Central memory CD8-positive, alpha-beta T cell (primary cell): ENCODE measurements at regions not wholly inside any gene's neighbourhood (a gene's known extent, or its start where the extent isn't known, plus 50 kb on each side); places are given as distances from the start of the nearest gene placed in this dataset.

ENCODE experiments used
- ATAC-seq: fragments of 150-1000 bp; cut with Tn5 transposase; replicated peaks from 2 replicates; pipeline ENCODE4 v1.10.0; 2022; ENCODE audit warnings: mild to moderate bottlenecking, moderate FRiP score, moderate number of reproducible peaks; ENCODE audit not compliant: poor library complexity, severe bottlenecking; ENCODE audit errors: extremely low read depth
- DNase-seq, 2 donors: peaks; one replicate each; pipeline ENCODE4 v3.0.0; 2021; ENCODE audit warnings: low spot score in 2 of 2
- H3K27ac Mint-ChIP-seq: one replicate; pipeline ENCODE4 v1.8.0; 2022; ENCODE audit warnings: low read depth, mild to moderate bottlenecking, moderate library complexity, mixed read lengths
- H3K27me3 Mint-ChIP-seq: one replicate; pipeline ENCODE4 v1.8.0; 2022; ENCODE audit warnings: mixed read lengths
- H3K36me3 Mint-ChIP-seq: one replicate; pipeline ENCODE4 v1.8.0; 2022; ENCODE audit warnings: mild to moderate bottlenecking, moderate library complexity, mixed read lengths; ENCODE audit not compliant: insufficient read depth
- H3K4me1 Mint-ChIP-seq: one replicate; pipeline ENCODE4 v1.8.0; 2022; ENCODE audit warnings: mixed read lengths
- H3K4me3 Mint-ChIP-seq: one replicate; pipeline ENCODE4 v1.8.0; 2022; ENCODE audit warnings: mild to moderate bottlenecking, moderate library complexity, mixed read lengths
- H3K9me3 Mint-ChIP-seq: one replicate; pipeline ENCODE4 v1.8.0; 2022; ENCODE audit warnings: mixed read lengths

DNA sequence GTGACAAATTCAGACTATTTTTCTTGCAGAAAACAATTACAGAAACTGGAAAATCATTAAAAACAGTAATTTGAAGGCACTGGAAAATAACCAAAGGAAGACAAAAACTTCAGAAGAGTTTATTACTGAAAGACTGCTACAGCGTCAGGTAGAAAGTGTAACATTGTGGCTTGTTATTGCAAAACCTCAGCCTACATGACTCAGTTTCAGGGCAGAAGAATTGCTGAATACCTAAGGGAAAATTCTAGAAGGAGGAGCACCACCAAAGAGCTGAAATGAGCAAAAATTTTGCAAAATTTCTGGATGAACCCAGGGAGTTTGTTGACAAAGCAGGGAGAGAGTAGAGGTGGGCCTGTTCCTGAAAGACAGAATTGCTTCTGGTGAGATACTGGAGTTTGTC lies 219.6 kb downstream of the C3orf38 start:
- Mint-ChIP-seq H3K27ac (no peak overlapping the region), H3K27me3 (no peaks in the 10 kb centered on the region), H3K4me1 (no peaks in the 10 kb centered on the region), H3K36me3 (no peaks in the 10 kb centered on the region), H3K4me3 (no peak overlapping the region), H3K9me3 (peaks cover 27% of the 10 kb centered on the region)
- DNase-seq (no peak), ATAC-seq (no peak)

DNA sequence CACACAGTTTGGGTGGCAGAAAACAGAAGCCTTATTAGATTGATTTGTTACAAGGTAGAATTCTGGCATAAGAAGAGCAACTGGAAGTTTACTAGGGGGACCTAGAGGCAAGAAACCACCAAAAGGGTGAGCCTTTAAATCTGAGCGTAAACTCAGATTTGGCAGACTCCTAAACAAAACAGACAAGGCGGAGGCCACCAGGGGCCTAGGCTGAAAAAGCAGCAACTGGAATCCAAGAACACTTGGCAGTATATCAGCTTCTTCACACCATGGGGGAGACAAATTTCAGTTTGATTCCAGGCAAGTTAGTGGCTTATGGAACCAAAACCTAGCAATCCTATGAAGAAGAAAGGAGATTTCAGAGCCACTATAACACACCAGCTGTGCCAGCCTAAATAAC lies 220.0 kb downstream of the C3orf38 start:
- H3K36me3 Mint-ChIP-seq = no peaks in the 10 kb centered on the region
- H3K27me3 Mint-ChIP-seq = no peaks in the 10 kb centered on the region
- H3K27ac Mint-ChIP-seq = no peak overlapping the region
- DNase-seq = no peak
- ATAC-seq = no peak
- no peak overlapping the region for H3K4me3 Mint-ChIP-seq
- peaks cover 27% of the 10 kb centered on the region for H3K9me3 Mint-ChIP-seq
- no peaks in the 10 kb centered on the region for H3K4me1 Mint-ChIP-seq

DNA sequence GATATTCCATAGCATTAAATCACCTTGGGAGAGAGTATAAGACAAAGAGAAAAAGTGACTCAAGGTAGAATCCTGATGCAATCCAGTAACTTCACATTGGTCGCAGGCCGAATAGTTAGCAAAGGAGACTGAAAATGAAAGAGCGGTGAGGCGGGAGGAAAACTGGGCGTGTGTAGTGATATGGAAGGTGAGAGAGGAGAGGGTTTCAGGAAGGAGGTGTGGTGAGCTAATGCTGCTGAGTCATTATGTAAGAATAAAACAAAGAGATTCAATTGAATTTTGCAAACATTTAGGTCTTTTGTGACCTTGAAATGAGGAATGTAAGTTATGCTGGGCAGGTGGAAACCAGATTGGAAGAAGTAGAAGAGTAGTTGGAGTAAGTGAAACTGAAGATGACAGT lies 235.3 kb downstream of the C3orf38 start:
- no peak for DNase-seq
- Mint-ChIP-seq H3K4me1 (no peaks in the 10 kb centered on the region), H3K4me3 (no peak overlapping the region), H3K27ac (no peak overlapping the region), H3K36me3 (no peaks in the 10 kb centered on the region), H3K9me3 (peaks cover 22% of the 10 kb centered on the region), H3K27me3 (no peaks in the 10 kb centered on the region)
- no peak for ATAC-seq

DNA sequence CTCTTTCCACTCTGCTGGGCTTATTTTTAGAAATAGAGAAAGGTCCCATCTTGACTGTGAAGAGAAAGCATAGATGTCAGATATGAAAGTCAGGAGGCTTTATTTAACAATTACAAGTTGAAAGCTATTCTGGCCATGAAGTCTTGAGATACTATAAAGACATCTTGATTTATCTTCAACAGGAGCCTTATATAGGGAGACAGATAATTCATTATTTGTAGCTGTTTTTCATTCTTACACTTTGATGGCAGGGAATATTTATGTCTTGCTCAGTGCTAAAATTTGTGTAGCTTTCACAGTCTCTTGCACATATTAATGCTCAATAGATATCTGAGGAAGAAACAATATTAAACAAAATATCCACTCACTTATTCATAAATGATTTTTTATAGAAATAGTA lies 248.8 kb downstream of the C3orf38 start:
- H3K4me3 Mint-ChIP-seq = no peak overlapping the region
- no peaks in the 10 kb centered on the region for H3K4me1 Mint-ChIP-seq
- peaks cover under 1% of the 10 kb centered on the region for H3K36me3 Mint-ChIP-seq
- DNase-seq (no peak), ATAC-seq (no peak)
- no peaks in the 10 kb centered on the region for H3K27me3 Mint-ChIP-seq
- no peak overlapping the region for H3K27ac Mint-ChIP-seq
- peaks cover 13% of the 10 kb centered on the region for H3K9me3 Mint-ChIP-seq

DNA sequence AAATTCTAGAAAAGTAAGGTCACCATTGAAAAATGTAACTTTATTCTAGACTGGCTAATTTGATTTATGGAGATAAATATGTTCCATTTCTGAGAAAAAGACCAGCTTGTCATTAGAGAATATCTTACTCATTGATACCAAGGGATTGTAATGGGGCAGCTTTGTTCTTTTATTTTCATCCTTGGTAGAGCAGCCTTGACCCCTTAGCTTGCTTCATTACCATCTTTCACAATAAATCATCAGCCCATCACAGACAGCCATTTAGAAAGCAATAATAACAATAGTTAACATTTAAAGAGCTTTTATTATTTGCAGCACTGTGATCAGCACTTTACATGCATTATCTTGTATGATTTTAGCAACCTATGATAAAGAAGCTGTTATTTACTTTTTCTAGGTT lies 253.6 kb downstream of the C3orf38 start:
- no peaks in the 10 kb centered on the region for H3K4me1 Mint-ChIP-seq
- DNase-seq (no peak), ATAC-seq (no peak)
- peaks cover 3% of the 10 kb centered on the region for H3K36me3 Mint-ChIP-seq
- no peak overlapping the region for H3K4me3 Mint-ChIP-seq
- no peaks in the 10 kb centered on the region for H3K27me3 Mint-ChIP-seq
- H3K27ac Mint-ChIP-seq = no peak overlapping the region
- H3K9me3 Mint-ChIP-seq = peaks cover 30% of the 10 kb centered on the region

DNA sequence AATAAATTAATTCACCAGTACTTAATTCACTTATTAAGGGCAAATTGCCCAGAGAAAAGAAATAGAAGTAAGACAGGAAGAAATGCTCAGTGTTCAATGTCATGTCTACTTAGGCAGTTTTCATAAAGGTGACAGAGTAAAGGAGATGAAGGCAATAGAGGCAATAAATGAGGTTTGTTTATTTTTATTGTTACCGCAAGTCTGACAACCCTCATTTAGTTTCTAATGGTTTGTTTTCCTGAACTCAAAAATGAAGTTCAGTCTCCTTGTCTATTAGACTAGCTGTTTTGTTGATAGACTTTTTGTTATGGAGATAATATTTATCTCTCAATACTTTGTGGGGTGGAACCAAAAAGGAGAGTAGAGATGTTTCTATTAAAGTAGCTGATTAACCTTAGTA lies 258.3 kb downstream of the C3orf38 start:
- no peaks in the 10 kb centered on the region for H3K4me1 Mint-ChIP-seq
- ATAC-seq = no peak
- H3K27me3 Mint-ChIP-seq = no peaks in the 10 kb centered on the region
- H3K36me3 Mint-ChIP-seq = peaks cover 3% of the 10 kb centered on the region
- no peak for DNase-seq
- no peak overlapping the region for H3K27ac Mint-ChIP-seq
- H3K4me3 Mint-ChIP-seq = no peak overlapping the region
- peaks cover 22% of the 10 kb centered on the region for H3K9me3 Mint-ChIP-seq

DNA sequence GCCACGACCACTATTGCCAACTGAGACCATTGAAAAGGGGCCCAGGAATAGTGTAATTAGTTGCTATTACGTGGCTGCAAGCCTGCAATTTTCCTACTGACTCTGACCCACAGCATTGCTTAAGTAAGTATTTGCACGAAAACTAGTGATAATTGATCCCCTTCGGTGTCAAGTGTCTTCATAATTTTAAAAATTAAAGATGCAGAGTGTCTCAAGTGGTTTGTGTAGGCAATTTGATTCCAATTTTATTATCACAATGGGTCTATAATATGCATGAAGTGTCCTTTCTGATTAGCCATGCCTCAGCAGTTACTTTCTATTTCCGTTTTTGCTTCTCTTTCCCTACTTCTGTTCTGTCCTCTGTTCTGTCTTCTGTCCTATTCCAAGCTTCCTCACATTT lies 259.2 kb downstream of the C3orf38 start:
- ATAC-seq (no peak), DNase-seq (no peak)
- Mint-ChIP-seq H3K4me1 (no peaks in the 10 kb centered on the region), H3K27me3 (no peaks in the 10 kb centered on the region), H3K27ac (no peak overlapping the region), H3K36me3 (peaks cover 1% of the 10 kb centered on the region), H3K9me3 (peaks cover 18% of the 10 kb centered on the region), H3K4me3 (no peak overlapping the region)

DNA sequence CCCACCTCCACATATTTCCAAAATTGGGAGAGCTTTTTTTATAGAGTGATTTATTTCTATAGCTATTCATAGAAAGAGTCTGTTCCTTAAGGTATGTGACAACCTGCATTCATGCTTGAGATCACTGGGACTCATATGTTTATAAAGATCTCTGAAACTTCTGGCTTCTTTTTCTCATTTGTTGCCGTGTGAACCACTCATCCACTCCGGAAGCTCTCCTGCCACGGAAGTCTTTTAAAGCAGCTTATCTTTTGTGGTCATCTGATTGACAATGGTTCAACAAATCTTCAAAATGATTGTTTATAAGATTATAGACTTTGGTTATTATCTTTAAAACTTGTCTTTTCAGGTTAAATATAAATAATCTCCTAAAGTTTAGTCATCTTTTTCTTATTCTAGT lies 260.5 kb downstream of the C3orf38 start:
- Mint-ChIP-seq H3K27ac (no peak overlapping the region), H3K9me3 (peaks cover 10% of the 10 kb centered on the region), H3K36me3 (no peaks in the 10 kb centered on the region), H3K4me3 (no peak overlapping the region), H3K27me3 (no peaks in the 10 kb centered on the region), H3K4me1 (no peaks in the 10 kb centered on the region)
- ATAC-seq (no peak), DNase-seq (no peak)

DNA sequence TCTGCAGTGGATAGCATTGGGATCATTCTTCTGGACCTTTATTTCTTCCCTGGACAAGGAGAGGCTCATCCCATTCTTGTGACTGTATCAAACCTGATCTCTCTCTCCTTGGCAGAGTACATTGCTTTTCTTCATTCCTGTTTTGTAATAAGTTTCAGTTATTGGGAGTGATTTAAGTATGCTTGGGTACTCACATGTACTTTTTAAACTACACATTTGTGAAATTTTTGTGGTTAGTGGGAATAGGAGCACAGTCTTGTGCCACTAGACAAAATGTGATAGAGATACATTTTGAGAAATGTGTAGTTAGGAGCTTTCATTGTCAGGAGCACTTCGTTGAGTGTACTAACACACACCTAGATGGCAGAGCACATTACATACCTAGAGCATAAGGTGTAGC lies 262.6 kb downstream of the C3orf38 start:
- Mint-ChIP-seq H3K4me3 (no peak overlapping the region), H3K9me3 (peaks cover 4% of the 10 kb centered on the region), H3K36me3 (no peaks in the 10 kb centered on the region), H3K27me3 (no peaks in the 10 kb centered on the region), H3K4me1 (no peaks in the 10 kb centered on the region), H3K27ac (no peak overlapping the region)
- DNase-seq = no peak
- no peak for ATAC-seq

DNA sequence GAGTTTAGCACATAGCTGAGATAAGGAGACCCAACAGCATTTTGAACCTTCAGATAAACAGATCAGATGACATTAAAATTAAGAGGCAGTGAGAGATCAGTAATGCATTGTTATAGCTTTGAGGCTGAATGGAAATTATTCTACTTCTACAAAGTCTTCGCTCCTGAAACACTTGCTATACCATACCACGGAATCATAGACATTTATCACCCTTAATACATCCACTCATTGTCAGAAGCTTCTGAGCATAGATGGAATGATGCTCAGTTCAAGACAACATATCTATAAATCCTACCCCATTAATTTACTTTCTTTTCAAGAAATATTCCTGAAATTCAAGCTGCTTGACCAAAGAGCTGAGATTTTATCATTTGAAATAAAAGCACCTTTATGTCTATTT lies 266.7 kb downstream of the C3orf38 start:
- Mint-ChIP-seq H3K9me3 (peaks cover 14% of the 10 kb centered on the region), H3K4me1 (no peaks in the 10 kb centered on the region), H3K27me3 (no peaks in the 10 kb centered on the region), H3K36me3 (no peaks in the 10 kb centered on the region), H3K27ac (no peak overlapping the region), H3K4me3 (no peak overlapping the region)
- DNase-seq (no peak), ATAC-seq (no peak)

DNA sequence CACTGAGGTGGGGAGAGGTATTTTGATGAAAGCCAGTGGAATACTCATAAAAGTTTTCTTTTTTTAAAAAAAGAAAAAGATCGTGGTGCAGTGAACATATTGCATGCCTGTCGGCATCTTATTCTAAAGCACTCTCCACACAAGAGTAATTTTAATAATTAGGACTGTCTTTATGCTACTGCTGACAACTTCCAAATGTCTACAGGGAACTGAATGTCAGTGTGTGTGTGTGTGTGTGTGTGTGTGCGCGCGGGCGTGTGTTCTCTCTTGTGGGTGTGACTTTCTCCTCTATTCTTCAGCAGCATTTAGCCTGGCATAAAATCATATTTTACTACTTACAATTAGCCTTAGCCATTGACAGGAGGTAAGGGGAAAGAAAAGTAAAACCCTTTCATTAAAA lies 268.5 kb downstream of the C3orf38 start:
- no peaks in the 10 kb centered on the region for H3K4me1 Mint-ChIP-seq
- DNase-seq = no peak
- no peak overlapping the region for H3K27ac Mint-ChIP-seq
- no peaks in the 10 kb centered on the region for H3K27me3 Mint-ChIP-seq
- no peak for ATAC-seq
- no peaks in the 10 kb centered on the region for H3K36me3 Mint-ChIP-seq
- no peak overlapping the region for H3K4me3 Mint-ChIP-seq
- peaks cover 9% of the 10 kb centered on the region for H3K9me3 Mint-ChIP-seq

DNA sequence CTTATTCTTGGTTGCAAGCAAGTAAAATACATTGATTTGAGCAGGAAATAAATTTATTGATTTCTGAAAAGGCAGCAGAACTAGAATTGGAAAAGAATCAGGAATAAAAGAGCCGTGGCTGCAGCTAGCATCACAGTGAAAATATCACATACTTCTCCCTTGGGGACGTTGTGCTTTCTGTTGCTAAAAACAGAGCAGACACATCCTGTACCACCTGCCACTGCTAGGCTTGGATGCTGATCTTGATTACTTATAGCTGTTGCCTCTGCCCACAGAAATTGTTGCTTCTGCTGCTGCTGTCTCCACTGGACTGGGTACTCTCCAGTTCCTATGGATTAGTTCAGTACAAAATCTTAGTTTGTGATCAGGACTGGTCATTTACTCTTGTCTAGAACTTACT lies 283.8 kb downstream of the C3orf38 start:
- H3K27me3 Mint-ChIP-seq = no peaks in the 10 kb centered on the region
- H3K4me1 Mint-ChIP-seq = no peaks in the 10 kb centered on the region
- no peak overlapping the region for H3K4me3 Mint-ChIP-seq
- peaks cover 2% of the 10 kb centered on the region for H3K36me3 Mint-ChIP-seq
- ATAC-seq = no peak
- H3K9me3 Mint-ChIP-seq = peaks cover 7% of the 10 kb centered on the region
- DNase-seq = no peak
- H3K27ac Mint-ChIP-seq = no peak overlapping the region

DNA sequence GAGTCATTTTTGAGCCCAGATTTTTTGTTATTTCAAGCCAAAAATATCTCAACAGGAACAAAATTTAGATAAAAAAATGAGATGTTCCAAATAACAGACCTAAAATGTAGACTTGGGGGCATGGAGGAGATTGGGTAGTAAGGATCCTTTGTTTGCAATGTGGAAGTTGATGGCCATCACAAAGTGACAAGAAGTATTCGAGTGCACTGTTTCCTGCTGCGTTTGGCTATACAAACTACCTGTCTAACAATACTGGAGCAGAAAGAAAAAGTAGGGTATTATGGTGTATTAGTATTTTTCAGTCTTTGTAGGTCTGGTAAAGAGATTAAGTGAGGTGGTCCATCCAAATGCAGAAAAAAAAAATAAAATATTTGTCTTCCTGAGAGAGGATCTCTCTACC lies 284.2 kb downstream of the C3orf38 start:
- no peak for ATAC-seq

DNA sequence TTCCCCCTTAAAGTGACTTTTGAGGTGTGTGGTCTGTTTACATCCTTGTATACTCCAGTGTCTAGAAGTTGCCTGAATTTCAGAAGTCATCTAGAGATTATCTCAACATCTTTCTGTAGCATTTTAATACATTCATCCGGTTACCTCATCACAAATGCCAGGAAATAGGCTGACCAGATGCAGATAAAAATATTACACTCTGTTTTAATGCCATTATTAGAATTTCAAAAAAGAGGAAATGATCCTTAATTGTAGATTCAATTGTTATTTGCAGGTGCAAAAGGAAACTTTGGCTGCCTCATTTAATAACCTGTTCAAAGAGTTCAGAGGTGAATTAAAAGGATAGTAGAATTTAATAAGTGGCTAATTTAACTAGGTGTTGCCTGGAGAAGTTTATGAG lies 290.9 kb downstream of the C3orf38 start:
- H3K36me3 Mint-ChIP-seq = no peaks in the 10 kb centered on the region
- DNase-seq (no peak), ATAC-seq (no peak)
- H3K27ac Mint-ChIP-seq = no peak overlapping the region
- H3K9me3 Mint-ChIP-seq = peaks cover 21% of the 10 kb centered on the region
- H3K4me3 Mint-ChIP-seq = no peak overlapping the region
- no peaks in the 10 kb centered on the region for H3K27me3 Mint-ChIP-seq
- H3K4me1 Mint-ChIP-seq = no peaks in the 10 kb centered on the region

More for the DNA sequence above, 284.2 kb downstream of the C3orf38 start:
- Mint-ChIP-seq H3K36me3 (peaks cover 2% of the 10 kb centered on the region), H3K27me3 (no peaks in the 10 kb centered on the region), H3K4me3 (no peak overlapping the region), H3K4me1 (no peaks in the 10 kb centered on the region), H3K9me3 (peaks cover 11% of the 10 kb centered on the region), H3K27ac (no peak overlapping the region)
- no peak for DNase-seq
